Liver (tissue), 8 donors: ENCODE measurements at regions not wholly inside any gene's neighbourhood (a gene's known extent, or its start where the extent isn't known, plus 50 kb on each side); places are given as distances from the start of the nearest gene placed in this dataset.

ENCODE experiments used
- DNase-seq: peaks from one replicate; pipeline ENCODE4 v3.0.0-alpha.2; 2017; ENCODE audit warnings: low spot score
- H3K27ac ChIP-seq, 2 donors: one replicate each; pipeline ENCODE4 v1.7.0; 2013; ENCODE audit warnings: inconsistent platforms in 2 of 2, low read length in 2 of 2, control low read depth in 1 of 2, low read depth in 1 of 2, mild to moderate bottlenecking in 1 of 2
- H3K27me3 ChIP-seq, 4 donors: one replicate each; pipeline versions ENCODE4 v1.6.1 to v1.7.0; 2013; ENCODE audit warnings: low read length in 3 of 4, inconsistent platforms in 1 of 4, mild to moderate bottlenecking in 1 of 4, moderate library complexity in 1 of 4; ENCODE audit not compliant: control insufficient read depth in 4 of 4, insufficient read depth in 4 of 4
- H3K36me3 ChIP-seq, 4 donors: one replicate each; pipeline versions ENCODE4 v1.6.1 to v1.7.0; 2013; ENCODE audit warnings: low read length in 3 of 4, mild to moderate bottlenecking in 3 of 4, low read depth in 1 of 4, moderate library complexity in 1 of 4; ENCODE audit not compliant: control insufficient read depth in 4 of 4, insufficient read depth in 3 of 4
- H3K4me1 ChIP-seq, 4 donors: one replicate each; pipeline versions ENCODE4 v1.6.1 to v1.7.0; 2013; ENCODE audit warnings: low read length in 3 of 4, mild to moderate bottlenecking in 3 of 4, moderate library complexity in 1 of 4; ENCODE audit not compliant: control insufficient read depth in 4 of 4, insufficient read depth in 4 of 4
- H3K4me3 ChIP-seq, 3 donors: one replicate each; pipeline versions ENCODE4 v1.6.1 to v1.7.0; 2013; ENCODE audit warnings: low read length in 3 of 3, control low read depth in 1 of 3, low read depth in 1 of 3, mild to moderate bottlenecking in 1 of 3
- H3K9ac ChIP-seq, 2 donors: one replicate each; pipeline ENCODE4 v1.7.0; 2013; ENCODE audit warnings: low read length in 2 of 2, mild to moderate bottlenecking in 2 of 2, moderate library complexity in 2 of 2, control low read depth in 1 of 2, low read depth in 1 of 2
- H3K9me3 ChIP-seq, 4 donors: one replicate each; pipeline versions ENCODE4 v1.6.1 to v1.7.0; 2013; ENCODE audit warnings: low read length in 3 of 4; ENCODE audit not compliant: control insufficient read depth in 4 of 4
- EGR1 ChIP-seq, 2 donors: IDR thresholded peaks; 2 replicates each; pipeline ENCODE4 v1.6.1; 2016 to 2018; ENCODE audit warnings: antibody characterized with exemption in 2 of 2, low read depth in 2 of 2
- FOXA1 ChIP-seq: IDR thresholded peaks from 2 replicates; pipeline ENCODE4 v1.6.1; 2016; ENCODE audit warnings: antibody characterized with exemption
- FOXA2 ChIP-seq: IDR thresholded peaks from 2 replicates; pipeline ENCODE4 v1.6.1; 2016; ENCODE audit warnings: antibody characterized with exemption
- GABPA ChIP-seq, 2 donors: IDR thresholded peaks in 1 of 2; conservative IDR thresholded peaks in 1 of 2; 2 replicates each; pipeline ENCODE4 v1.6.1; 2016; ENCODE audit warnings: antibody characterized with exemption in 2 of 2, mild to moderate bottlenecking in 1 of 2, moderate library complexity in 1 of 2
- HNF4A ChIP-seq, 2 donors: conservative IDR thresholded peaks; 2 replicates each; pipeline ENCODE4 v1.6.1; 2016; ENCODE audit warnings: antibody characterized with exemption in 2 of 2, mild to moderate bottlenecking in 2 of 2
- HNF4G ChIP-seq: IDR thresholded peaks from 2 replicates; pipeline ENCODE4 v1.6.1; 2016; ENCODE audit warnings: antibody characterized with exemption
- NR2F2 ChIP-seq: IDR thresholded peaks from 2 replicates; pipeline ENCODE4 v1.6.1; 2016; ENCODE audit warnings: antibody characterized with exemption
- RAD21 ChIP-seq, 2 donors: IDR thresholded peaks; 2 replicates each; pipeline ENCODE4 v1.6.1; 2016; ENCODE audit warnings: antibody characterized with exemption in 2 of 2, mild to moderate bottlenecking in 2 of 2
- RXRA ChIP-seq, 2 donors: IDR thresholded peaks; 2 replicates each; pipeline ENCODE4 v1.6.1; 2017 to 2018; ENCODE audit warnings: antibody characterized with exemption in 2 of 2, mild to moderate bottlenecking in 1 of 2
- SP1 ChIP-seq: IDR thresholded peaks from 2 replicates; pipeline ENCODE4 v1.6.1; 2018; ENCODE audit warnings: antibody characterized with exemption, mild to moderate bottlenecking
- TAF1 ChIP-seq: conservative IDR thresholded peaks from 2 replicates; pipeline ENCODE4 v1.6.1; 2016; ENCODE audit warnings: antibody characterized with exemption, mild to moderate bottlenecking
- YY1 ChIP-seq: IDR thresholded peaks from 2 replicates; pipeline ENCODE4 v1.6.1; 2016; ENCODE audit warnings: antibody characterized with exemption, mild to moderate bottlenecking
- WGBS: extraction: QIAGEN DNeasy Blood & Tissue Kit; methylation state at CpG from one replicate; pipeline ENCODE4 v1.1.7; 2013; 5-methylcytosine and 5-hydroxymethylcytosine counted together
- TF ChIP-seq, protein P1 (sequence below): IDR thresholded peaks from 2 replicates; pipeline ENCODE4 v1.6.1; 2016; ENCODE audit warnings: antibody characterized with exemption, mild to moderate bottlenecking
- TF ChIP-seq, protein P2 (sequence below): fragments of 150-350 bp; IDR thresholded peaks from 2 replicates; pipeline ENCODE4 v1.5.1; 2017; ENCODE audit warnings: improper control_type of control experiment, low read depth, low read length; ENCODE audit not compliant: missing input control
- TF ChIP-seq, protein P3 (sequence below): IDR thresholded peaks from 2 replicates; pipeline ENCODE4 v1.6.1; 2016; ENCODE audit warnings: antibody characterized with exemption
- TF ChIP-seq, protein P4 (sequence below): IDR thresholded peaks from 2 replicates; pipeline ENCODE4 v1.6.1; 2016; ENCODE audit warnings: antibody characterized with exemption
- donor health status: healthy.
- donor health status: healthy.
- donor health status: healthy.
- donor health status: healthy.
- donor health status: healthy.

DNA sequence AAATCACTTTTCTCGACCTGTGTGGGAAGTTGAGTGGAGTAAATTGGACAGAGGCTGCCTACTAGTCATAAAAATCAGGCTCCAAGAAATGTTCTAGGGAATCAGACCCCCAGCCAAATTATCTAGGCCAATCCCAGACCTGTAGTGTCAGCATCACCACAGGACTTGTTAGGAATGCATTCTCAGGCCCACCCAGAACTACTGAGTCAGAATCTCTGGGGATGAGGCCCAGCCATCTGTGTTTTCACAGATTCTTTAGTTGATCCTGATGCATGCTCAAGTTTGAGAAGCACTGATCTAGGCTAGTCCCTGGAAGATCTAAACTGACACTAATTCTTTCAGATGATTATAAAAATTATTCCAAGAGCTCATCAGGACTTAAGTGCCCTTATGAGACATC lies 434.0 kb upstream of the MEIS1 start (continued):
- TF ChIP-seq SP1: no peak

DNA sequence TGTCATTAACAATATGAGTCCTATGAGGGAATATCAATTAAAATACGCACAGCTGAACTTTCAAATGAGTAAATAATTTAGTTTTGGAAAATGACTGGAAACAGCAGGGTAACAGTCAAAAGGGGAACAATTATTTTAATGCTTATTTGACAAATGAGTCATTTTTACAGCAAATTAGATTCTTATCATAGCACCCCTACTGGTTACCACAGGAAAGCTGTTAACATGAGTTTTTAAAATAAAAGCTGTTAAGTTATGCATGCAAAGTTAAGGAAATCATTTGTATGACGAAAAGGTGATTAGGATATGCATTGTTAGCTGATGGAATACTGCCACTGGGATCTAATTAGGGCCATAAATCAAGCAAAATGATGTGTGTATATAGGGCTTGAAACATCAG lies 435.1 kb upstream of the MEIS1 start:
- TF ChIP-seq TAF1: no peak
- no peak for TF ChIP-seq GABPA (IDR thresholded peaks at IDR 0.05 in 1 of 2, conservative IDR thresholded peaks at IDR 0.05 in 1 of 2)
- TF ChIP-seq RAD21 (IDR thresholded peaks at IDR 0.05): no peak
- TF ChIP-seq, protein P1, sequence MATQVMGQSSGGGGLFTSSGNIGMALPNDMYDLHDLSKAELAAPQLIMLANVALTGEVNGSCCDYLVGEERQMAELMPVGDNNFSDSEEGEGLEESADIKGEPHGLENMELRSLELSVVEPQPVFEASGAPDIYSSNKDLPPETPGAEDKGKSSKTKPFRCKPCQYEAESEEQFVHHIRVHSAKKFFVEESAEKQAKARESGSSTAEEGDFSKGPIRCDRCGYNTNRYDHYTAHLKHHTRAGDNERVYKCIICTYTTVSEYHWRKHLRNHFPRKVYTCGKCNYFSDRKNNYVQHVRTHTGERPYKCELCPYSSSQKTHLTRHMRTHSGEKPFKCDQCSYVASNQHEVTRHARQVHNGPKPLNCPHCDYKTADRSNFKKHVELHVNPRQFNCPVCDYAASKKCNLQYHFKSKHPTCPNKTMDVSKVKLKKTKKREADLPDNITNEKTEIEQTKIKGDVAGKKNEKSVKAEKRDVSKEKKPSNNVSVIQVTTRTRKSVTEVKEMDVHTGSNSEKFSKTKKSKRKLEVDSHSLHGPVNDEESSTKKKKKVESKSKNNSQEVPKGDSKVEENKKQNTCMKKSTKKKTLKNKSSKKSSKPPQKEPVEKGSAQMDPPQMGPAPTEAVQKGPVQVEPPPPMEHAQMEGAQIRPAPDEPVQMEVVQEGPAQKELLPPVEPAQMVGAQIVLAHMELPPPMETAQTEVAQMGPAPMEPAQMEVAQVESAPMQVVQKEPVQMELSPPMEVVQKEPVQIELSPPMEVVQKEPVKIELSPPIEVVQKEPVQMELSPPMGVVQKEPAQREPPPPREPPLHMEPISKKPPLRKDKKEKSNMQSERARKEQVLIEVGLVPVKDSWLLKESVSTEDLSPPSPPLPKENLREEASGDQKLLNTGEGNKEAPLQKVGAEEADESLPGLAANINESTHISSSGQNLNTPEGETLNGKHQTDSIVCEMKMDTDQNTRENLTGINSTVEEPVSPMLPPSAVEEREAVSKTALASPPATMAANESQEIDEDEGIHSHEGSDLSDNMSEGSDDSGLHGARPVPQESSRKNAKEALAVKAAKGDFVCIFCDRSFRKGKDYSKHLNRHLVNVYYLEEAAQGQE: no peak
- no peak for TF ChIP-seq HNF4A (conservative IDR thresholded peaks at IDR 0.05)
- TF ChIP-seq NR2F2: no peak
- no peak for TF ChIP-seq RXRA (IDR thresholded peaks at IDR 0.05)
- TF ChIP-seq, protein P2, sequence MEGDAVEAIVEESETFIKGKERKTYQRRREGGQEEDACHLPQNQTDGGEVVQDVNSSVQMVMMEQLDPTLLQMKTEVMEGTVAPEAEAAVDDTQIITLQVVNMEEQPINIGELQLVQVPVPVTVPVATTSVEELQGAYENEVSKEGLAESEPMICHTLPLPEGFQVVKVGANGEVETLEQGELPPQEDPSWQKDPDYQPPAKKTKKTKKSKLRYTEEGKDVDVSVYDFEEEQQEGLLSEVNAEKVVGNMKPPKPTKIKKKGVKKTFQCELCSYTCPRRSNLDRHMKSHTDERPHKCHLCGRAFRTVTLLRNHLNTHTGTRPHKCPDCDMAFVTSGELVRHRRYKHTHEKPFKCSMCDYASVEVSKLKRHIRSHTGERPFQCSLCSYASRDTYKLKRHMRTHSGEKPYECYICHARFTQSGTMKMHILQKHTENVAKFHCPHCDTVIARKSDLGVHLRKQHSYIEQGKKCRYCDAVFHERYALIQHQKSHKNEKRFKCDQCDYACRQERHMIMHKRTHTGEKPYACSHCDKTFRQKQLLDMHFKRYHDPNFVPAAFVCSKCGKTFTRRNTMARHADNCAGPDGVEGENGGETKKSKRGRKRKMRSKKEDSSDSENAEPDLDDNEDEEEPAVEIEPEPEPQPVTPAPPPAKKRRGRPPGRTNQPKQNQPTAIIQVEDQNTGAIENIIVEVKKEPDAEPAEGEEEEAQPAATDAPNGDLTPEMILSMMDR: no peak
- TF ChIP-seq FOXA2: no peak
- TF ChIP-seq EGR1 (IDR thresholded peaks at IDR 0.05; ENCODE audit: low read depth in 2 of 2): no peak
- no peak for TF ChIP-seq FOXA1
- no peak for TF ChIP-seq YY1
- TF ChIP-seq, protein P3, sequence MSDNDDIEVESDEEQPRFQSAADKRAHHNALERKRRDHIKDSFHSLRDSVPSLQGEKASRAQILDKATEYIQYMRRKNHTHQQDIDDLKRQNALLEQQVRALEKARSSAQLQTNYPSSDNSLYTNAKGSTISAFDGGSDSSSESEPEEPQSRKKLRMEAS: no peak
- TF ChIP-seq SP1: no peak
- TF ChIP-seq, protein P4, sequence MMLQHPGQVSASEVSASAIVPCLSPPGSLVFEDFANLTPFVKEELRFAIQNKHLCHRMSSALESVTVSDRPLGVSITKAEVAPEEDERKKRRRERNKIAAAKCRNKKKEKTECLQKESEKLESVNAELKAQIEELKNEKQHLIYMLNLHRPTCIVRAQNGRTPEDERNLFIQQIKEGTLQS: no peak
- Histone ChIP-seq H3K9me3 (no peaks in the 10 kb centered on the region), H3K27ac (no peak overlapping the region), H3K4me1 (no peaks in the 10 kb centered on the region), H3K36me3 (no peaks in the 10 kb centered on the region), H3K27me3 (no peaks in the 10 kb centered on the region), H3K4me3 (no peak overlapping the region), H3K9ac (no peak overlapping the region)
- DNase-seq: no peak
- WGBS: 76% methylated on average over 2 of the region's 2 CpGs

DNA sequence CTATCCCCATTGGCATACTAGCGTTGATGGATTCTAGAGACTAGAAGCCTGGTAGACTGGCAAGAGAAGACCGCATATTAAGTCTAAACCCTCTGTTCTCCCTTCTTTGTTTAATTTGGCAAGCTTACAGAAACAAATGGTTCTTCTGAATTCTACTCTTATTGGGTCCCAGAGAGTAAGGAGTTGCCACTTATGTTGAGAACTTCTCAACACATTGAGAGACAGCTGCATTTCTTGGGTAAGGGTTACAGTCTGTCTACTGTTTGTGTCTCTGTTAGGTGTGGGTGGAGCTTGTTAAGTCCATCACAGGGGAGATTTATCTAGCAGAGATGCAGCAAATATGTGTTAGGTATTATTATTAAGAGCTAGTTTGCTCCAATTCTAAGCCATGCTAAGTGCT lies 435.8 kb upstream of the MEIS1 start:
- H3K27ac ChIP-seq: no peak overlapping the region
- peaks cover 0 to 4% (median 0%) of the 10 kb centered on the region in 4 donors for H3K27me3 ChIP-seq
- no peak overlapping the region for H3K9ac ChIP-seq
- no peaks in the 10 kb centered on the region for H3K4me1 ChIP-seq
- WGBS: 86% methylated on average over 2 of the region's 2 CpGs
- no peaks in the 10 kb centered on the region for H3K36me3 ChIP-seq
- TF ChIP-seq, protein P3: no peak
- TF ChIP-seq HNF4A (conservative IDR thresholded peaks at IDR 0.05) (no peak), HNF4G (no peak), TAF1 (no peak), FOXA2 (no peak)
- H3K4me3 ChIP-seq: no peak overlapping the region
- DNase-seq: no peak
- H3K9me3 ChIP-seq: no peaks in the 10 kb centered on the region
